ENCODE measurements at regions not wholly inside any gene's neighbourhood (a gene's known extent, or its start where the extent isn't known, plus 50 kb on each side); places are given as distances from the start of the nearest gene placed in this dataset.

GRCh38 chr7:46972205-46972604 is 609.7 kb downstream of the TNS3 start:
- no peak for TF ChIP-seq TARDBP (IDR thresholded peaks at IDR 0.05)
- no peak for TF ChIP-seq ARNT (IDR thresholded peaks at IDR 0.05)

All from HEK293T (cell line).